ENCODE measurements at regions not wholly inside any gene's neighbourhood (a gene's known extent, or its start where the extent isn't known, plus 50 kb on each side); places are given as distances from the start of the nearest gene placed in this dataset.

DNA sequence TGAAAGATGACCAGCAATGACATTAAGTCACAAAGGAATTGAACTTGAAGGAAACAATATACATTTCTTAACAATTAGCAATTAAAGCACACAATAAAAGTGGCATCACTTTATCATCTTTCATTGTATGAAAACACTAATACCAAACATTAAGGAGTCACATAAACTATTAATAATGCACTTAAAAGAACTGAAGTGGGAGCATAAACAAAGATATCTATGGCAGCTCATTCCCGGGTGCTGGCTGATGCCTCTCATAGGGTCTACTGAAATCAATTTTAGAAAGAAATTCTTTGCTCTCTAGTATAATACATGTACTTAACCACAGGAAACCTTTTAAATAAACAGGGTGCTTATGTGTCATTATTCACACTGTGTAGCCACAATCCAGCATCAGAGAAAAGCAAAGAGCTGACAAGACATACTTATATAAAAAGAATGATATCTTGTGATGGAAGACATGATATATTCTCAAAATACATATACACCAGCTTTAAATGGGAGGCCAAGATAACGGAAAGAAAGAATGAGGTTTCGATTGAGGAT is 1207.8 kb downstream of the EFNB2 start:
- TF ChIP-seq TAF1 (IDR thresholded peaks at IDR 0.05; ENCODE audit: low read depth), result no peak
- no peak for TF ChIP-seq CEBPB (IDR thresholded peaks at IDR 0.05)
- no peak for TF ChIP-seq NFIC (IDR thresholded peaks at IDR 0.05)
- no peak for TF ChIP-seq FOXM1 (IDR thresholded peaks at IDR 0.05; ENCODE audit: borderline replicate concordance, low read depth)
- no peak for TF ChIP-seq EP300 (IDR thresholded peaks at IDR 0.05; ENCODE audit: borderline replicate concordance)
- TF ChIP-seq CREB1 (IDR thresholded peaks at IDR 0.05; ENCODE audit: low read depth), result no peak
- TF ChIP-seq, protein P1, sequence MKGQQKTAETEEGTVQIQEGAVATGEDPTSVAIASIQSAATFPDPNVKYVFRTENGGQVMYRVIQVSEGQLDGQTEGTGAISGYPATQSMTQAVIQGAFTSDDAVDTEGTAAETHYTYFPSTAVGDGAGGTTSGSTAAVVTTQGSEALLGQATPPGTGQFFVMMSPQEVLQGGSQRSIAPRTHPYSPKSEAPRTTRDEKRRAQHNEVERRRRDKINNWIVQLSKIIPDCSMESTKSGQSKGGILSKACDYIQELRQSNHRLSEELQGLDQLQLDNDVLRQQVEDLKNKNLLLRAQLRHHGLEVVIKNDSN (IDR thresholded peaks at IDR 0.05), result no peak
- TF ChIP-seq RAD21 (IDR thresholded peaks at IDR 0.05; ENCODE audit: low read depth), result no peak
- TF ChIP-seq, protein P2, sequence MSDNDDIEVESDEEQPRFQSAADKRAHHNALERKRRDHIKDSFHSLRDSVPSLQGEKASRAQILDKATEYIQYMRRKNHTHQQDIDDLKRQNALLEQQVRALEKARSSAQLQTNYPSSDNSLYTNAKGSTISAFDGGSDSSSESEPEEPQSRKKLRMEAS (IDR thresholded peaks at IDR 0.05), result no peak
- no peak for TF ChIP-seq TEAD4 (IDR thresholded peaks at IDR 0.05)
- TF ChIP-seq, protein P3, sequence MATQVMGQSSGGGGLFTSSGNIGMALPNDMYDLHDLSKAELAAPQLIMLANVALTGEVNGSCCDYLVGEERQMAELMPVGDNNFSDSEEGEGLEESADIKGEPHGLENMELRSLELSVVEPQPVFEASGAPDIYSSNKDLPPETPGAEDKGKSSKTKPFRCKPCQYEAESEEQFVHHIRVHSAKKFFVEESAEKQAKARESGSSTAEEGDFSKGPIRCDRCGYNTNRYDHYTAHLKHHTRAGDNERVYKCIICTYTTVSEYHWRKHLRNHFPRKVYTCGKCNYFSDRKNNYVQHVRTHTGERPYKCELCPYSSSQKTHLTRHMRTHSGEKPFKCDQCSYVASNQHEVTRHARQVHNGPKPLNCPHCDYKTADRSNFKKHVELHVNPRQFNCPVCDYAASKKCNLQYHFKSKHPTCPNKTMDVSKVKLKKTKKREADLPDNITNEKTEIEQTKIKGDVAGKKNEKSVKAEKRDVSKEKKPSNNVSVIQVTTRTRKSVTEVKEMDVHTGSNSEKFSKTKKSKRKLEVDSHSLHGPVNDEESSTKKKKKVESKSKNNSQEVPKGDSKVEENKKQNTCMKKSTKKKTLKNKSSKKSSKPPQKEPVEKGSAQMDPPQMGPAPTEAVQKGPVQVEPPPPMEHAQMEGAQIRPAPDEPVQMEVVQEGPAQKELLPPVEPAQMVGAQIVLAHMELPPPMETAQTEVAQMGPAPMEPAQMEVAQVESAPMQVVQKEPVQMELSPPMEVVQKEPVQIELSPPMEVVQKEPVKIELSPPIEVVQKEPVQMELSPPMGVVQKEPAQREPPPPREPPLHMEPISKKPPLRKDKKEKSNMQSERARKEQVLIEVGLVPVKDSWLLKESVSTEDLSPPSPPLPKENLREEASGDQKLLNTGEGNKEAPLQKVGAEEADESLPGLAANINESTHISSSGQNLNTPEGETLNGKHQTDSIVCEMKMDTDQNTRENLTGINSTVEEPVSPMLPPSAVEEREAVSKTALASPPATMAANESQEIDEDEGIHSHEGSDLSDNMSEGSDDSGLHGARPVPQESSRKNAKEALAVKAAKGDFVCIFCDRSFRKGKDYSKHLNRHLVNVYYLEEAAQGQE (IDR thresholded peaks at IDR 0.05; ENCODE audit: low read depth), result no peak
- TF ChIP-seq ZBTB7A (IDR thresholded peaks at IDR 0.05; ENCODE audit: low read depth), result no peak
- TF ChIP-seq EGR1 (IDR thresholded peaks at IDR 0.05), result no peak
- TF ChIP-seq YY1 (IDR thresholded peaks at IDR 0.05; ENCODE audit: low read depth), result no peak
- TF ChIP-seq TCF12 (IDR thresholded peaks at IDR 0.05; ENCODE audit: low read depth), result no peak

DNA sequence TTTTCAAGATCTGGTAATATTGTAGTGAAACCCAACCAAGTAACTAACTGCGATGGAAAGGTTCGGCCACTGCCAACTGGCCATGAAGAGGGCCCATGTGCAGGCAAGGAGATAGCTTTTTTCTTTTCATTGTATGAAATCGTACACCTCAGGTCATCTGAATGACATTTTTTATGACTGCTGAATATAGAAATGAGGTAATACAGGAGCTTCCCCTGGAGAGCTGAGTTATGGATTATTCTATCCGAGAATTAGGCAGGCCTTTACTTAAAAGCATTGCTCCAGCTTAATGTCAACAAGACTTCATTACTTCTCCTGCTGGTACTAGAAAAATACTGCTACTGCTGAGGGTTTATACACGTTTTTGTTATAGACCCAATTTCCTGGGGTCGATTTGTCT is 1215.6 kb downstream of the EFNB2 start:
- TF ChIP-seq NFIC (IDR thresholded peaks at IDR 0.05) (no peak), TCF12 (IDR thresholded peaks at IDR 0.05; ENCODE audit: low read depth) (no peak), YY1 (IDR thresholded peaks at IDR 0.05; ENCODE audit: low read depth) (no peak), EP300 (IDR thresholded peaks at IDR 0.05; ENCODE audit: borderline replicate concordance) (no peak), ZBTB7A (IDR thresholded peaks at IDR 0.05; ENCODE audit: low read depth) (no peak), TAF1 (IDR thresholded peaks at IDR 0.05; ENCODE audit: low read depth) (no peak), TEAD4 (IDR thresholded peaks at IDR 0.05) (no peak), FOXM1 (IDR thresholded peaks at IDR 0.05; ENCODE audit: borderline replicate concordance, low read depth) (no peak), EGR1 (IDR thresholded peaks at IDR 0.05) (no peak), CEBPB (IDR thresholded peaks at IDR 0.05) (no peak), RAD21 (IDR thresholded peaks at IDR 0.05; ENCODE audit: low read depth) (no peak)
- TF ChIP-seq, protein P3 (IDR thresholded peaks at IDR 0.05; ENCODE audit: low read depth), result no peak
- TF ChIP-seq, protein P2 (IDR thresholded peaks at IDR 0.05), result no peak
- TF ChIP-seq, protein P1 (IDR thresholded peaks at IDR 0.05), result no peak

DNA sequence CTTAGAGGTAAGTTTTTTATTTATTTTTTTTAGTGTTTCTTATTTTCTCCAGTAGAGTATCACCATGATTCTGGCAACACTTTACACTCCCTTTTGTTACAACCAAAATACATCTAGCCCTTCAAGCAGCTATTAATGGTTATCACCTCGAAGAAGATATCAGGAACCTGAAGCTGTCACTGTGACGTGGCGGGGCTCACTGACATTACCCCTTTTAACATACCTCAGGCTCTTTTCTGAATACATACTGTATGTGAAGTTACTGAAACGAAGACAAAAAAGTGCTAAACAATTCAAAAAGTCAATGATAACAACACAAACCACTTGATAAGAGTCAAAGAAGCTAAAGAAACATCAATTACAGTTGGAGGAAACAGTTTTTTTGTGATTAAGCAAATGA is 1218.7 kb downstream of the EFNB2 start:
- TF ChIP-seq TEAD4 (IDR thresholded peaks at IDR 0.05) (no peak), TCF12 (IDR thresholded peaks at IDR 0.05; ENCODE audit: low read depth) (no peak), RAD21 (IDR thresholded peaks at IDR 0.05; ENCODE audit: low read depth) (no peak), TAF1 (IDR thresholded peaks at IDR 0.05; ENCODE audit: low read depth) (no peak)

DNA sequence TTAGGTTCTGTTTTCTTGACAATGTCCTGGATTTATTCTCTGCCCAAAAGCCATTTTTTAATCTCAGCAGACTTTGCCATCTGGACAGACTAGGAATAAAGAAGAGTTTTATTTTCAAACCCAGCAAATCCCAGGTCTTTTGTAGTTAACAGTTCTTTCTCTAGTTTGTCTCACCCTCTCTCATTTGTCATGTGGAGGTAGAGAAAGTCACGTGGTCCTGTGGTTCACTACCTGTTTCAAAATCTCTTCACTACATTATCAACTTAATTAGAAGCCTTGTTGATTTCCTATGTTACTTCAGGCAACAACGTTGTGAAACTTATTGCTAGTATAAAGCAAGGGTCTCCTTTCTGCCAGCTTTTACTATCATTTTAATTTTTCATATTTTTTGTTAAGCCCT is 1222.6 kb downstream of the EFNB2 start:
- TF ChIP-seq ZBTB7A (IDR thresholded peaks at IDR 0.05; ENCODE audit: low read depth), result no peak
- TF ChIP-seq, protein P3 (IDR thresholded peaks at IDR 0.05; ENCODE audit: low read depth), result no peak

DNA sequence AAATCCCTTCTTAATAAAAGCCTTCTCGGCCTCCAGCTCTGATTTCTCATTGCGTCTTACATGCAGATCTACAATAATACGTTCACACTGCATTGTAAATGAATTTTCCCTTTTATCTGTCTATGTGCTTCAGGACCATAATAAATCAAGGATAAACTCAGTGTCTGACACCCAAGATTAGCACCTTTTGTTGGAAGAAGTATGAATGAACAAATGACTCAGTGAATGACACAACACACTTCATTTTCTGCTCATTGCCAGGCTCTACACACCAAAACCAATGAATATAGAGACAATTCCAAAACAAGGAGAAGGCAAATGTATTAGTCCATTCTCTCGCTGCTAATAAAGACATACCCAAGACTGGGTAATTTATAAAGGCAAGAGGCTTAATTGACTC is 1224.4 kb downstream of the EFNB2 start:
- TF ChIP-seq, protein P2 (IDR thresholded peaks at IDR 0.05), result no peak
- TF ChIP-seq CEBPB (IDR thresholded peaks at IDR 0.05) (no peak), ZBTB7A (IDR thresholded peaks at IDR 0.05; ENCODE audit: low read depth) (no peak), YY1 (IDR thresholded peaks at IDR 0.05; ENCODE audit: low read depth) (no peak), EP300 (IDR thresholded peaks at IDR 0.05; ENCODE audit: borderline replicate concordance) (no peak), CREB1 (IDR thresholded peaks at IDR 0.05; ENCODE audit: low read depth) (no peak), TAF1 (IDR thresholded peaks at IDR 0.05; ENCODE audit: low read depth) (no peak), FOXM1 (IDR thresholded peaks at IDR 0.05; ENCODE audit: borderline replicate concordance, low read depth) (no peak), RAD21 (IDR thresholded peaks at IDR 0.05; ENCODE audit: low read depth) (no peak), NFIC (IDR thresholded peaks at IDR 0.05) (no peak), TEAD4 (IDR thresholded peaks at IDR 0.05) (no peak), TCF12 (IDR thresholded peaks at IDR 0.05; ENCODE audit: low read depth) (no peak)
- TF ChIP-seq, protein P1 (IDR thresholded peaks at IDR 0.05), result no peak
